Lower leg skin (tissue), 3 donors: ENCODE measurements at regions not wholly inside any gene's neighbourhood (a gene's known extent, or its start where the extent isn't known, plus 50 kb on each side); places are given as distances from the start of the nearest gene placed in this dataset.

Source experiments
- POLR2A ChIP-seq, 2 donors: fragments of 450-650 bp; IDR thresholded peaks; one replicate each; pipeline ENCODE4 v1.6.1; 2016 to 2017; ENCODE audit warnings: antibody characterized with exemption in 2 of 2, mild to moderate bottlenecking in 1 of 2, moderate library complexity in 1 of 2
- TF ChIP-seq, protein P1 (sequence below), 3 donors: fragments of 450-650 bp; IDR thresholded peaks; one replicate each; pipeline ENCODE4 v1.5.1; 2016; ENCODE audit warnings: antibody characterized with exemption in 3 of 3, mild to moderate bottlenecking in 3 of 3, moderate library complexity in 2 of 3

DNA sequence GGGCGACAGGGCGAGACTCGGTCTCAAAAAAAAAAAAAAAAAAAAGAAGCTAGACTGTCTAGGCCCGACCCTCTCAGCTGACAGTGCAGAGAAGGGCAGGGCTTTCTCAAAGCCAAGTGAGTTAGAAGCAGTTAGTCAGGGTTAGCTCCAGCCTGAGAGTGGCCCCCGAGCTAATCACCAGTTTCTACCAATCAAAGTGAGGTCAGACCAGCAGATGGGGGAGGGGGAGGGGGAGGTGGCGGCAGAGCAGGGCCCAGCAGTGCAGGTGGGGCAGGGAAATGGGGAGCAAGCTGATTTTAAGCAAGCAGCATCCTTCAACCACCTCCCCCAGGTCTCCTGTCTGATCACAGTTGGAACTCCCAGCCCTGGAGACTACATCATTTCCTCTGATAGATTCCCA is 55.3 kb upstream of the PRR5 start:
- TF ChIP-seq, protein P1, sequence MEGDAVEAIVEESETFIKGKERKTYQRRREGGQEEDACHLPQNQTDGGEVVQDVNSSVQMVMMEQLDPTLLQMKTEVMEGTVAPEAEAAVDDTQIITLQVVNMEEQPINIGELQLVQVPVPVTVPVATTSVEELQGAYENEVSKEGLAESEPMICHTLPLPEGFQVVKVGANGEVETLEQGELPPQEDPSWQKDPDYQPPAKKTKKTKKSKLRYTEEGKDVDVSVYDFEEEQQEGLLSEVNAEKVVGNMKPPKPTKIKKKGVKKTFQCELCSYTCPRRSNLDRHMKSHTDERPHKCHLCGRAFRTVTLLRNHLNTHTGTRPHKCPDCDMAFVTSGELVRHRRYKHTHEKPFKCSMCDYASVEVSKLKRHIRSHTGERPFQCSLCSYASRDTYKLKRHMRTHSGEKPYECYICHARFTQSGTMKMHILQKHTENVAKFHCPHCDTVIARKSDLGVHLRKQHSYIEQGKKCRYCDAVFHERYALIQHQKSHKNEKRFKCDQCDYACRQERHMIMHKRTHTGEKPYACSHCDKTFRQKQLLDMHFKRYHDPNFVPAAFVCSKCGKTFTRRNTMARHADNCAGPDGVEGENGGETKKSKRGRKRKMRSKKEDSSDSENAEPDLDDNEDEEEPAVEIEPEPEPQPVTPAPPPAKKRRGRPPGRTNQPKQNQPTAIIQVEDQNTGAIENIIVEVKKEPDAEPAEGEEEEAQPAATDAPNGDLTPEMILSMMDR (IDR thresholded peaks at IDR 0.05) = no peak
- TF ChIP-seq POLR2A (IDR thresholded peaks at IDR 0.05) = no peak
